ENCODE measurements at regions not wholly inside any gene's neighbourhood (a gene's known extent, or its start where the extent isn't known, plus 50 kb on each side); places are given as distances from the start of the nearest gene placed in this dataset.

GRCh38 chr1:56390934-56391731 lies 188.2 kb downstream of the PLPP3 start:
- DNase-seq: no peak

- DNase-seq: no peak
Observed at GRCh38 chr1:56390232-56390867, 189.0 kb downstream of the PLPP3 start.

- DNase-seq: no peak
Observed at GRCh38 chr1:56389813-56390212, 189.6 kb downstream of the PLPP3 start.

- no peak for DNase-seq
Observed at GRCh38 chr1:56387071-56387740, 192.2 kb downstream of the PLPP3 start.

- DNase-seq: no peak
Observed at GRCh38 chr1:56385314-56385713, 194.0 kb downstream of the PLPP3 start.

- DNase-seq: no peak
Observed at GRCh38 chr1:56382929-56383328, 196.4 kb downstream of the PLPP3 start.

GRCh38 chr1:56380531-56380930 lies 198.8 kb downstream of the PLPP3 start:
- DNase-seq: no peak

GRCh38 chr1:56378341-56379070 lies 200.9 kb downstream of the PLPP3 start:
- DNase-seq: peak; percentile 56

- no peak for DNase-seq
Observed at GRCh38 chr1:56377431-56377830, 201.9 kb downstream of the PLPP3 start.

GRCh38 chr1:56376188-56376984 lies 203.0 kb downstream of the PLPP3 start:
- no peak for DNase-seq

GRCh38 chr1:56375326-56375804 lies 204.0 kb downstream of the PLPP3 start:
- no peak for DNase-seq

GRCh38 chr1:56374026-56374974 lies 205.1 kb downstream of the PLPP3 start:
- no peak for DNase-seq

- no peak for DNase-seq
Observed at GRCh38 chr1:56370513-56370912, 208.8 kb downstream of the PLPP3 start.

- no peak for DNase-seq
Observed at GRCh38 chr1:56363007-56363770, 216.2 kb downstream of the PLPP3 start.

- no peak for DNase-seq
Observed at GRCh38 chr1:56360021-56360420, 219.3 kb downstream of the PLPP3 start.

- no peak for DNase-seq
Observed at GRCh38 chr1:56359056-56359455, 220.3 kb downstream of the PLPP3 start.

- no peak for DNase-seq
Observed at GRCh38 chr1:56357927-56358690, 221.3 kb downstream of the PLPP3 start.

GRCh38 chr1:56356376-56356990 lies 222.9 kb downstream of the PLPP3 start:
- no peak for DNase-seq

All from right kidney (tissue), 1 donor.